CD4-positive, alpha-beta memory T cell (primary cell): ENCODE measurements at regions not wholly inside any gene's neighbourhood (a gene's known extent, or its start where the extent isn't known, plus 50 kb on each side); places are given as distances from the start of the nearest gene placed in this dataset.

Experiments used
- CTCF ChIA-PET: fragments of 350-600 bp; sonication (Branson Sonifier 250); formaldehyde crosslinking; loops from one replicate; lab custom pipeline; 2021; ENCODE audit warnings: inconsistent platforms; ENCODE audit not compliant: partially characterized antibody; lab: Charles Lee
- POLR2A ChIA-PET: fragments of 350-600 bp; sonication (Branson Sonifier 250); formaldehyde crosslinking; loops from one replicate; lab custom pipeline; 2021; ENCODE audit not compliant: partially characterized antibody; lab: Charles Lee
- DNase-seq, 5 donors: peaks; one replicate each; pipeline versions ENCODE4 v3.0.0 to v3.0.0-alpha.2; 2020 to 2022; ENCODE audit warnings: mixed read lengths in 1 of 5
- H3K27ac ChIP-seq: one replicate; pipeline ENCODE4 v1.7.0; 2013; ENCODE audit warnings: low read depth, low read length
- H3K27me3 ChIP-seq: 2 replicates; pipeline ENCODE4 v1.7.0; 2013; ENCODE audit warnings: mild to moderate bottlenecking, low read length, moderate library complexity; ENCODE audit not compliant: insufficient read depth
- H3K36me3 ChIP-seq: 2 replicates; pipeline ENCODE4 v1.7.0; 2013; ENCODE audit warnings: mild to moderate bottlenecking, low read length, moderate library complexity; ENCODE audit not compliant: insufficient read depth
- H3K4me1 ChIP-seq: 2 replicates; pipeline ENCODE4 v1.7.0; 2013; ENCODE audit warnings: mild to moderate bottlenecking, low read length, moderate library complexity; ENCODE audit not compliant: insufficient read depth
- H3K4me3 ChIP-seq, 2 donors: one replicate each; pipeline ENCODE4 v1.7.0; 2013; ENCODE audit warnings: low read length in 2 of 2, mild to moderate bottlenecking in 1 of 2
- H3K9me3 ChIP-seq, 2 donors: one replicate each; pipeline ENCODE4 v1.7.0; 2013; ENCODE audit warnings: low read length in 2 of 2, control low read depth in 1 of 2; ENCODE audit not compliant: control insufficient read depth in 1 of 2
- H3K27ac Mint-ChIP-seq, 7 donors: one replicate each; pipeline ENCODE4 v1.8.0; 2020 to 2021; ENCODE audit warnings: mixed read lengths in 7 of 7, mild to moderate bottlenecking in 6 of 7, inconsistent platforms in 3 of 7, moderate library complexity in 3 of 7
- H3K27me3 Mint-ChIP-seq, 2 donors: one replicate each; pipeline ENCODE4 v1.8.0; 2020 to 2021; ENCODE audit warnings: mixed read lengths in 2 of 2
- H3K36me3 Mint-ChIP-seq, 2 donors: one replicate each; pipeline ENCODE4 v1.8.0; 2020 to 2021; ENCODE audit warnings: mixed read lengths in 2 of 2, inconsistent platforms in 1 of 2, mild to moderate bottlenecking in 1 of 2
- H3K4me1 Mint-ChIP-seq, 4 donors: one replicate each; pipeline ENCODE4 v1.8.0; 2020 to 2021; ENCODE audit warnings: mixed read lengths in 4 of 4, mild to moderate bottlenecking in 1 of 4
- H3K4me3 Mint-ChIP-seq, 8 donors: one replicate each; pipeline ENCODE4 v1.8.0; 2020 to 2021; ENCODE audit warnings: mixed read lengths in 8 of 8, mild to moderate bottlenecking in 7 of 8, moderate library complexity in 6 of 8, inconsistent platforms in 3 of 8
- H3K9me3 Mint-ChIP-seq, 8 donors: one replicate each; pipeline ENCODE4 v1.8.0; 2020 to 2021; ENCODE audit warnings: mixed read lengths in 8 of 8, mild to moderate bottlenecking in 5 of 8, inconsistent platforms in 3 of 8, moderate library complexity in 1 of 8
- intact Hi-C: fragments of 100-400 bp; cut with micrococcal nuclease; formaldehyde crosslinking; loops from one replicate; pipeline ENCODE4 v1.15.1; 2023

DNA sequence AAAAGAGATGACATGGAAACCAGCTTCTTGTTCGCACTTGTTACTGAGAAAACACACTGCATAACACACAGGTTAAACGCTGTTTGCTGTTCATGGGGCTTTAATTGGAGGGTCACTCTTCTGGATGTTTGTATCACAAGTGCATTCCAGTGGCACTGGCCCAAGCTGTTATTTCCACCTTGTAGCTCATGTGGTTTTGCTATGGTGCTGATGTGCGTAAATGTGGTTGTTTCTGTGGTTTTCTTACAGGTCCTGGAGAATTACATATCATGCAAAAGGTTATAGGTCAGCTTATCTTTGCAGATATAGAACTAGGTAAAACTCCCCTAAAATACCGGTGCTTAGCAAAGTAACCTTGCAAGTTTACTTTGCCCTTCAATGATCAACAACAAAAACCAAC lies 89.3 kb upstream of the AHI1 start:
- peaks cover 0 to 4% (median 0%) of the 10 kb centered on the region in 8 donors for H3K9me3 Mint-ChIP-seq
- H3K4me3 ChIP-seq: no peak overlapping the region
- H3K27ac ChIP-seq: no peak overlapping the region
- POLR2A ChIA-PET: no interaction called here
- H3K9me3 ChIP-seq: no peaks in the 10 kb centered on the region
- H3K4me1 ChIP-seq: peaks cover 8% of the 10 kb centered on the region
- no peak overlapping the region for H3K4me3 Mint-ChIP-seq
- H3K27ac Mint-ChIP-seq: no peak overlapping the region
- peaks cover 5 to 10% (median 9%) of the 10 kb centered on the region in 4 donors for H3K4me1 Mint-ChIP-seq
- intact Hi-C loops: no loop called here
- H3K27me3 ChIP-seq: no peaks in the 10 kb centered on the region
- CTCF ChIA-PET: interaction anchor here (1.7 kb wide), 1 partner anchor 323 kb away, joined by 5 read pairs; no protein-coding TSS in a partner anchor
- no peaks in the 10 kb centered on the region for H3K36me3 Mint-ChIP-seq
- H3K27me3 Mint-ChIP-seq: no peaks in the 10 kb centered on the region
- no peaks in the 10 kb centered on the region for H3K36me3 ChIP-seq
- peak in 3 of 5 donors; percentile 2 to 28 (median 3) for DNase-seq

DNA sequence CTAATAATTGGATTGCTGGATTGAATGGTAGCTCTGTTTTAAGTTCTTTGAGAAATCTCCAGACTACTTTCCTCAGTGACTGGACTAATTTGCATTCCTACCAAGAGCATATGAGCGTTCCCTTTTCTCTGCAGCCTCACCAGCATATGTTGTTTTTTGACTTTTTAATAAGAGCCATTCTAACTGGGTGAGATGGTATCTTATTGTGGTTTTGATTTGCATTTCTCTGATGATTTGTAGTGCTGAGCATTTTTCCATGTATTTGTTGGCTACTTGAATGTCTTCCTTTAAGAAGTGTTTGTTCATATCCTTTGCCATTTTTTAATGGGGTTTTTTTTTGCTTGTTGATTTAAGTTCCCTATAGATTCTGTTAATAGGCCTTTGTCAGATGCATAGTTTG lies 94.7 kb upstream of the AHI1 start:
- Mint-ChIP-seq H3K36me3 (no peaks in the 10 kb centered on the region), H3K4me3 (no peak overlapping the region), H3K27ac (no peak overlapping the region), H3K27me3 (no peaks in the 10 kb centered on the region), H3K9me3 (peaks cover 0 to 4% (median 0%) of the 10 kb centered on the region in 8 donors), H3K4me1 (peaks cover 0 to under 1% (median under 1%) of the 10 kb centered on the region in 4 donors)
- no peaks in the 10 kb centered on the region for H3K9me3 ChIP-seq
- no peaks in the 10 kb centered on the region for H3K27me3 ChIP-seq
- intact Hi-C loops: no loop called here
- H3K27ac ChIP-seq: no peak overlapping the region
- no peak overlapping the region for H3K4me3 ChIP-seq
- DNase-seq: no peak
- no peaks in the 10 kb centered on the region for H3K36me3 ChIP-seq
- no peaks in the 10 kb centered on the region for H3K4me1 ChIP-seq
- POLR2A ChIA-PET: no interaction called here
- CTCF ChIA-PET: interaction anchor here (1.0 kb wide), 1 partner anchor 10 kb away, joined by 3 read pairs; no protein-coding TSS in a partner anchor

DNA sequence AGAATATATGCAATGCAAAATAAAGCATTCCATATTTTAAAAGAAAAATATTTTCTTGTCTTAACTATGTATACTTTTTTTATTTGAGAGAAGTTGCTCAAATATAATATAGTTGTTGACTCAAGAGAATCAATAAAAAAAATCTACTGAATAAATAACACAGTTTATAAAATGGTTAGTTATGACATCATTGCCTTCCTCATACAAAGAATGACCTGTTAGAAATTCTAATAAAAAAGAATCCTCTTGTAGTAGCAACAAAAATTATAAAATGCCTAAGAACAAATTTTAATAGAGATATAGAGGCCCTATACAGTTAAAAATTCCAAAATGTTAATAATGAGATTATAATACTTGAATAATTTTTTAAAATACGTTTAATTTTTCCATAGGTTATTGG lies 96.5 kb upstream of the AHI1 start:
- Mint-ChIP-seq H3K4me3 (no peak overlapping the region), H3K27ac (no peak overlapping the region), H3K36me3 (no peaks in the 10 kb centered on the region), H3K27me3 (no peaks in the 10 kb centered on the region), H3K4me1 (no peaks in the 10 kb centered on the region), H3K9me3 (peaks cover 0 to 4% (median 0%) of the 10 kb centered on the region in 8 donors)
- Histone ChIP-seq H3K4me1 (no peaks in the 10 kb centered on the region), H3K4me3 (no peak overlapping the region), H3K36me3 (no peaks in the 10 kb centered on the region), H3K27ac (no peak overlapping the region), H3K27me3 (no peaks in the 10 kb centered on the region), H3K9me3 (no peaks in the 10 kb centered on the region)
- ChIA-PET POLR2A (no interaction called here), CTCF (no interaction called here)
- intact Hi-C loops: no loop called here
- DNase-seq: no peak

DNA sequence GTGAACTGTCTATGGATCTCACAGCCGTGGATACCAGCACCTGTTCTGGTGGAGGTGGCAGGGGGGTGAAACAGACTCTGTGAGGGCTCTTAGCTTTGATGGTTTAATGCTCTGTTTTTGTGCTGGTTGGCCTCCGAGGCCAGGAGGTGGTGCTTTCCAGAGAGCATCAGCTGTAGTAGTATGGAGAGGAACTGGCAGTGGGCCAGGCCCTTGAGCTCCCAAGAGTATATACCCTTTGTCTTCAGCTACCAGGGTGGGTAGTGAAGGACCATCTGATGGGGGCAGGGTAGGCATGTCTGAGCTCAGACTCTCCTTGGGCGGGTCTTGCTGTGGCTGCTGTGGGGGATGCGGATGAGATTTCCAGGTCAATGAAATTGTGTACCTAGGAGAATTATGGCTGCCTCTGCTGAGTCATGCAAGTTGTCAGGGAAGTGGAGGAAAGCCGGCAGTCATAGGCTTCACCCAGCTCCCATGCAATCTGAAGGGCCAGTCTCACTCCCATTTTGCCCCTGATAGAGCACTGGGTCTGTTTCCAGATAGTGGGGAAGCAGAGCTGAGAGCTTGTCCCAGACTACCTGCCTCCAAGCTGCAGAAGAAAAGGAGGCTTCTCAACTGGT lies 102.7 kb upstream of the AHI1 start:
- POLR2A ChIA-PET: no interaction called here
- no peak for DNase-seq
- H3K36me3 Mint-ChIP-seq: no peaks in the 10 kb centered on the region
- intact Hi-C loops: no loop called here
- H3K9me3 Mint-ChIP-seq: peaks cover 0 to 3% (median 0%) of the 10 kb centered on the region in 8 donors
- no peaks in the 10 kb centered on the region for H3K9me3 ChIP-seq
- H3K4me1 ChIP-seq: no peaks in the 10 kb centered on the region
- no peak overlapping the region for H3K27ac Mint-ChIP-seq
- no peak overlapping the region for H3K4me3 Mint-ChIP-seq
- H3K27me3 Mint-ChIP-seq: no peaks in the 10 kb centered on the region
- H3K27ac ChIP-seq: no peak overlapping the region
- no peak overlapping the region for H3K4me3 ChIP-seq
- H3K4me1 Mint-ChIP-seq: no peaks in the 10 kb centered on the region
- H3K36me3 ChIP-seq: no peaks in the 10 kb centered on the region
- no peaks in the 10 kb centered on the region for H3K27me3 ChIP-seq
- CTCF ChIA-PET: no interaction called here

DNA sequence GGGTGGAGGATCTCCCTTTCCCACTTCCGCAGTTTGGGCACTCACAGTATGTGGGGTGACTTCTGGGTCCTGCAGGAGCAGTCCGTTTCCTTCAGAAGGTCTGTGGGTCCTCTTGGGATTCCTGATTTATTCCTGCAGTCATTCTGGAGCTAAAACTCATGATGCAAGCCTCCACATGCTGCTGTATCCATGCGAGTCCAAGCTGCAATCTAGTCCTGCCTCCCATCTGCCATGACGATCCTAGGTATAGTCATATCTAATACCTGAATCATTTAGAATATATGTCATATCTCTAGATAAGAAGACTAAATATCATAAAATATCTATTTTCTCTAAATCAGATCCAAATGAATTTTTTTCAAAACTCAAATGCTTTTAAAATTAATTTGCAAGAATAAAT lies 103.4 kb upstream of the AHI1 start:
- Histone ChIP-seq H3K27ac (no peak overlapping the region), H3K27me3 (no peaks in the 10 kb centered on the region), H3K4me3 (no peak overlapping the region), H3K4me1 (no peaks in the 10 kb centered on the region), H3K9me3 (no peaks in the 10 kb centered on the region), H3K36me3 (no peaks in the 10 kb centered on the region)
- Mint-ChIP-seq H3K27ac (no peak overlapping the region), H3K4me1 (no peaks in the 10 kb centered on the region), H3K4me3 (no peak overlapping the region), H3K27me3 (no peaks in the 10 kb centered on the region), H3K9me3 (peaks cover 0 to 3% (median 0%) of the 10 kb centered on the region in 8 donors), H3K36me3 (no peaks in the 10 kb centered on the region)
- ChIA-PET POLR2A (no interaction called here), CTCF (no interaction called here)
- intact Hi-C loops: no loop called here
- DNase-seq: no peak

DNA sequence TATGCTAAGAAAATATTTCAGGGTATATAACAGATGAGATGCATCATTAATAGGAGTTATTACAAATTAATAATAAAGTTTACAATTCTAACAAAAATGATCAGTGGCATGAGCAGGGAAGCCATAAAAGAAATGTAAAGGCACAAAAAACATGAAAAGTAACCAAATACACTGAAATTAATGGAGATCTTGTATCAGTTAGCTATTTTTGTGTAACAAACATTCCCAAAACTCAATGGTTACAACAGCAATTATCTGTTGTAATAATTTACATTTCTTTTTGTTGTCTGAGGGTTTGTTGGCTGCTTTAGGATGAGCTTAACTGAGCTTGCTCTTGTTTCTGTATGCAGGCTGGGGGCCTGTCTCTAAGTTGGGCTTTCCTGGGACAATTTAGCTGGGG lies 104.3 kb upstream of the AHI1 start:
- Histone ChIP-seq H3K27ac (no peak overlapping the region), H3K9me3 (no peaks in the 10 kb centered on the region), H3K4me3 (no peak overlapping the region), H3K27me3 (no peaks in the 10 kb centered on the region), H3K36me3 (no peaks in the 10 kb centered on the region), H3K4me1 (no peaks in the 10 kb centered on the region)
- H3K36me3 Mint-ChIP-seq: no peaks in the 10 kb centered on the region
- no peaks in the 10 kb centered on the region for H3K4me1 Mint-ChIP-seq
- ChIA-PET CTCF (interaction anchor here (1.0 kb wide), 1 partner anchor 10 kb away, joined by 3 read pairs; no protein-coding TSS in a partner anchor), POLR2A (no interaction called here)
- H3K4me3 Mint-ChIP-seq: no peak overlapping the region
- no peak for DNase-seq
- no peaks in the 10 kb centered on the region for H3K27me3 Mint-ChIP-seq
- H3K9me3 Mint-ChIP-seq: peaks cover 0 to 3% (median 0%) of the 10 kb centered on the region in 8 donors
- intact Hi-C loops: no loop called here
- H3K27ac Mint-ChIP-seq: no peak overlapping the region

DNA sequence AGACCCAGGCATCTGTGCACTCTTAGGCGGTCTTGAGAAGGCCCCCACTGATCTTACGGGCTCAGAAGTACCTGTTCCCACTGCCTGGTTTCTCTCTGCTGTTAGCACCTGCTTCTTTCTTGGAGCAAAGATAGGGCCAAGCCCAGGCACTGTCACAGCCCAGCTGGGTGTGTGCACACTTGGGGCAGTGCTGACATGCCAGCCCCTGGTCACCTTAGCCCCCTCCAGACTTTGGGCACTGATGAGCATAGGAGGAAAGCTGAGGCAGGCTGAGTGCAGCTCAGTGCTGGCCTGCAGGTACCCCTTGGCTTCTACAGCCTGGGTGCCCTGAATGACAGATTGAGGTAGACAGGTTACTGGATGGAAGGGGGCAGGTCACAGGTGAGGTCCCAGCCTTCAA lies 105.7 kb upstream of the AHI1 start:
- Histone ChIP-seq H3K9me3 (no peaks in the 10 kb centered on the region), H3K4me1 (no peaks in the 10 kb centered on the region), H3K36me3 (no peaks in the 10 kb centered on the region), H3K27ac (no peak overlapping the region), H3K27me3 (no peaks in the 10 kb centered on the region), H3K4me3 (no peak overlapping the region)
- Mint-ChIP-seq H3K27ac (no peak overlapping the region), H3K27me3 (no peaks in the 10 kb centered on the region), H3K4me3 (no peak overlapping the region), H3K36me3 (no peaks in the 10 kb centered on the region), H3K4me1 (no peaks in the 10 kb centered on the region), H3K9me3 (peaks cover 0 to 3% (median 0%) of the 10 kb centered on the region in 8 donors)
- ChIA-PET POLR2A (no interaction called here), CTCF (no interaction called here)
- intact Hi-C loops: no loop called here
- no peak for DNase-seq
